ENCODE measurements at regions not wholly inside any gene's neighbourhood (a gene's known extent, or its start where the extent isn't known, plus 50 kb on each side); places are given as distances from the start of the nearest gene placed in this dataset.

DNA sequence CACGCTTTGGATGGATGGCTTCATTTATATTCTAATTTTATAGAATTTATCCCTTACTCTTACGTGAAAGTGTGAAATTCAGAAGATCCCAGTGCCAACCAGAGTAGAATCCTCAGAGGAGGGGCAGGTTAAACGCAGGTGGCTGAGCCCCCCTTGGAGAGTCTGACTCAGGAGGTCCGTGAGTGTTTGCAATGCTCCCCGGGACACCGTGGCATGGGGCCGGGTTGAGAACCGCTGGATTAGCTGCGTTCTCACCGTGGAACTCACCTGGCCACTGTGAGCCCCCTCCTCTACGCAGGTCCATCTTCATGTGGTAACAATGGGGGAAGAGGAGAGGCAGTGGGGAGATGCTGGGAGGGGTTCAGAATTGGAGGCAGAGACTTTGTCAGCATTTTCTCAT is 638.0 kb upstream of the MKI67 start:
- Histone ChIP-seq H3K4me3 (replicated peaks in 1 of 2; ENCODE audit: low read depth in 1 of 2, low read length in 2 of 2) (no peak overlapping the region), H3K27me3 (ENCODE audit: insufficient read depth, low read length) (peaks cover 44% of the 10 kb centered on the region), H3K4me1 (ENCODE audit: control insufficient read depth in 1 of 2, insufficient read depth in 2 of 2, low read length in 2 of 2) (no peaks in the 10 kb centered on the region), H3K4me2 (ENCODE audit: low read length) (no peak overlapping the region), H3K9me2 (ENCODE audit: insufficient read depth) (no peaks in the 10 kb centered on the region), H3K9ac (ENCODE audit: low read length) (no peak overlapping the region), H3K9me3 (ENCODE audit: control insufficient read depth in 1 of 2, insufficient read depth in 1 of 2, low read depth in 1 of 2, low read length in 2 of 2) (no peaks in the 10 kb centered on the region), H3K79me2 (ENCODE audit: insufficient read depth, low read length) (no peaks in the 10 kb centered on the region), H4K20me1 (ENCODE audit: insufficient read depth) (no peaks in the 10 kb centered on the region), H2AFZ (ENCODE audit: low read depth, low read length, poor library complexity, severe bottlenecking) (no peak overlapping the region), H3K27ac (ENCODE audit: low read depth, low read length) (no peak overlapping the region), H3K36me3 (ENCODE audit: control insufficient read depth in 1 of 2, insufficient read depth in 2 of 2, low read length in 2 of 2) (no peaks in the 10 kb centered on the region)
- intact Hi-C loops (cut with micrococcal nuclease): no loop called here
- POLR2A ChIA-PET: no interaction called here
- ATAC-seq (no peak), DNase-seq (ENCODE audit: low read depth, low spot score) (no peak)
- TF ChIP-seq EZH2phosphoT487 (IDR thresholded peaks at IDR 0.05; ENCODE audit: borderline replicate concordance) (no peak), CEBPB (IDR thresholded peaks at IDR 0.05; ENCODE audit: low read depth) (no peak), TCF7L2 (IDR thresholded peaks at IDR 0.05; ENCODE audit: borderline replicate concordance, extremely low read depth, insufficient read depth, insufficient read length) (no peak), YY1 (IDR thresholded peaks at IDR 0.05; ENCODE audit: extremely low read depth, insufficient replicate concordance, low read depth, low read length) (no peak), FOSL1 (IDR thresholded peaks at IDR 0.05; ENCODE audit: low read depth) (no peak), RAD21 (IDR thresholded peaks at IDR 0.05; ENCODE audit: low read depth) (no peak), POLR2AphosphoS5 (IDR thresholded peaks at IDR 0.05; ENCODE audit: low read depth, low read length) (no peak), SIN3A (IDR thresholded peaks at IDR 0.05; ENCODE audit: low read depth) (no peak), SP1 (IDR thresholded peaks at IDR 0.05; ENCODE audit: low read depth) (no peak), ELF1 (IDR thresholded peaks at IDR 0.05; ENCODE audit: borderline replicate concordance, low read depth) (no peak), ZNF274 (IDR thresholded peaks at IDR 0.05; ENCODE audit: low read depth, low read length) (no peak)
- TF ChIP-seq, protein P1, sequence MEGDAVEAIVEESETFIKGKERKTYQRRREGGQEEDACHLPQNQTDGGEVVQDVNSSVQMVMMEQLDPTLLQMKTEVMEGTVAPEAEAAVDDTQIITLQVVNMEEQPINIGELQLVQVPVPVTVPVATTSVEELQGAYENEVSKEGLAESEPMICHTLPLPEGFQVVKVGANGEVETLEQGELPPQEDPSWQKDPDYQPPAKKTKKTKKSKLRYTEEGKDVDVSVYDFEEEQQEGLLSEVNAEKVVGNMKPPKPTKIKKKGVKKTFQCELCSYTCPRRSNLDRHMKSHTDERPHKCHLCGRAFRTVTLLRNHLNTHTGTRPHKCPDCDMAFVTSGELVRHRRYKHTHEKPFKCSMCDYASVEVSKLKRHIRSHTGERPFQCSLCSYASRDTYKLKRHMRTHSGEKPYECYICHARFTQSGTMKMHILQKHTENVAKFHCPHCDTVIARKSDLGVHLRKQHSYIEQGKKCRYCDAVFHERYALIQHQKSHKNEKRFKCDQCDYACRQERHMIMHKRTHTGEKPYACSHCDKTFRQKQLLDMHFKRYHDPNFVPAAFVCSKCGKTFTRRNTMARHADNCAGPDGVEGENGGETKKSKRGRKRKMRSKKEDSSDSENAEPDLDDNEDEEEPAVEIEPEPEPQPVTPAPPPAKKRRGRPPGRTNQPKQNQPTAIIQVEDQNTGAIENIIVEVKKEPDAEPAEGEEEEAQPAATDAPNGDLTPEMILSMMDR (IDR thresholded peaks at IDR 0.05 in 2 of 3, conservative IDR thresholded peaks at IDR 0.05 in 1 of 3; ENCODE audit: borderline replicate concordance in 1 of 3, insufficient read depth in 1 of 3, low read depth in 2 of 3, low read length in 2 of 3): no peak
- TF ChIP-seq, protein P2, sequence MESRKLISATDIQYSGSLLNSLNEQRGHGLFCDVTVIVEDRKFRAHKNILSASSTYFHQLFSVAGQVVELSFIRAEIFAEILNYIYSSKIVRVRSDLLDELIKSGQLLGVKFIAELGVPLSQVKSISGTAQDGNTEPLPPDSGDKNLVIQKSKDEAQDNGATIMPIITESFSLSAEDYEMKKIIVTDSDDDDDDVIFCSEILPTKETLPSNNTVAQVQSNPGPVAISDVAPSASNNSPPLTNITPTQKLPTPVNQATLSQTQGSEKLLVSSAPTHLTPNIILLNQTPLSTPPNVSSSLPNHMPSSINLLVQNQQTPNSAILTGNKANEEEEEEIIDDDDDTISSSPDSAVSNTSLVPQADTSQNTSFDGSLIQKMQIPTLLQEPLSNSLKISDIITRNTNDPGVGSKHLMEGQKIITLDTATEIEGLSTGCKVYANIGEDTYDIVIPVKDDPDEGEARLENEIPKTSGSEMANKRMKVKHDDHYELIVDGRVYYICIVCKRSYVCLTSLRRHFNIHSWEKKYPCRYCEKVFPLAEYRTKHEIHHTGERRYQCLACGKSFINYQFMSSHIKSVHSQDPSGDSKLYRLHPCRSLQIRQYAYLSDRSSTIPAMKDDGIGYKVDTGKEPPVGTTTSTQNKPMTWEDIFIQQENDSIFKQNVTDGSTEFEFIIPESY (IDR thresholded peaks at IDR 0.05; ENCODE audit: extremely low read depth, insufficient replicate concordance, low read length): no peak
- TF ChIP-seq, protein P3, sequence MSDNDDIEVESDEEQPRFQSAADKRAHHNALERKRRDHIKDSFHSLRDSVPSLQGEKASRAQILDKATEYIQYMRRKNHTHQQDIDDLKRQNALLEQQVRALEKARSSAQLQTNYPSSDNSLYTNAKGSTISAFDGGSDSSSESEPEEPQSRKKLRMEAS (IDR thresholded peaks at IDR 0.05): no peak
- TF ChIP-seq, protein P4, sequence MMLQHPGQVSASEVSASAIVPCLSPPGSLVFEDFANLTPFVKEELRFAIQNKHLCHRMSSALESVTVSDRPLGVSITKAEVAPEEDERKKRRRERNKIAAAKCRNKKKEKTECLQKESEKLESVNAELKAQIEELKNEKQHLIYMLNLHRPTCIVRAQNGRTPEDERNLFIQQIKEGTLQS (IDR thresholded peaks at IDR 0.05): no peak
- BruUV-seq (replicated peaks): no TSS peak
- CTCF ChIA-PET: no interaction called here
- RAD21 ChIA-PET (ENCODE audit: low non-redundant PET in 1 of 2, low total read pairs in 2 of 2, uncharacterized antibody in 2 of 2, unreplicated experiment in 2 of 2): no interaction called here
